Calu3 (cell line): ENCODE measurements at regions not wholly inside any gene's neighbourhood (a gene's known extent, or its start where the extent isn't known, plus 50 kb on each side); places are given as distances from the start of the nearest gene placed in this dataset.

Experiments used
- BruUV-seq: library from RNA; stranded (reverse); fragments of 400-500 nt; replicated peaks from 2 replicates; lab custom pipeline; 2021; lab: Mats Ljungman, UMichigan
- CTCF ChIA-PET: fragments of 300-600 bp; sonication (Branson Sonifier 250); formaldehyde crosslinking; loops from one replicate; lab custom pipeline; 2022; ENCODE audit warnings: antibody characterized with exemption; lab: Charles Lee
- DNase-seq: peaks from one replicate; pipeline ENCODE4 v3.0.0; 2022
- H3K27ac Mint-ChIP-seq: one replicate; pipeline ENCODE4 v1.8.0; 2022; ENCODE audit warnings: mixed read lengths; ENCODE audit not compliant: unreplicated experiment
- H3K27me3 Mint-ChIP-seq: one replicate; pipeline ENCODE4 v1.8.0; 2022; ENCODE audit warnings: mixed read lengths; ENCODE audit not compliant: unreplicated experiment
- H3K36me3 Mint-ChIP-seq: one replicate; pipeline ENCODE4 v1.8.0; 2022; ENCODE audit warnings: mild to moderate bottlenecking, moderate library complexity, mixed read lengths; ENCODE audit not compliant: insufficient read depth, unreplicated experiment
- H3K4me1 Mint-ChIP-seq: one replicate; pipeline ENCODE4 v1.8.0; 2022; ENCODE audit warnings: mild to moderate bottlenecking, low read depth, mixed read lengths; ENCODE audit not compliant: unreplicated experiment
- H3K4me3 Mint-ChIP-seq: one replicate; pipeline ENCODE4 v1.8.0; 2022; ENCODE audit warnings: mild to moderate bottlenecking, low read depth, moderate library complexity, mixed read lengths; ENCODE audit not compliant: unreplicated experiment
- H3K9me3 Mint-ChIP-seq: one replicate; pipeline ENCODE4 v1.8.0; 2022; ENCODE audit warnings: low read depth, mixed read lengths; ENCODE audit not compliant: unreplicated experiment
- CTCF ChIP-seq: fragments of 200-600 bp; IDR thresholded peaks from one replicate; pipeline ENCODE4 v1.8.0; 2022; ENCODE audit warnings: antibody characterized with exemption; ENCODE audit not compliant: unreplicated experiment
- intact Hi-C: fragments of 100-400 bp; cut with micrococcal nuclease; formaldehyde crosslinking; loops from one replicate; pipeline ENCODE4 v1.10.0; 2022; ENCODE audit not compliant: unreplicated experiment

- Mint-ChIP-seq H3K36me3 (no peaks in the 10 kb centered on the region), H3K4me3 (no peak overlapping the region), H3K9me3 (peaks cover 13% of the 10 kb centered on the region), H3K27me3 (no peaks in the 10 kb centered on the region), H3K4me1 (no peaks in the 10 kb centered on the region), H3K27ac (no peak overlapping the region)
- no peak for DNase-seq
- CTCF ChIA-PET = no interaction called here
- TF ChIP-seq CTCF = no peak
- no TSS peak for BruUV-seq
- intact Hi-C loops = no loop called here
These were observed 237.4 kb downstream of the MAP2K6 start for GRCh38 chr17:69651921-69652320.

- Mint-ChIP-seq H3K27me3 (no peaks in the 10 kb centered on the region), H3K9me3 (peaks cover 13% of the 10 kb centered on the region), H3K4me3 (no peak overlapping the region), H3K4me1 (no peaks in the 10 kb centered on the region), H3K27ac (no peak overlapping the region), H3K36me3 (no peaks in the 10 kb centered on the region)
- intact Hi-C loops = no loop called here
- BruUV-seq = no TSS peak
- CTCF ChIA-PET = no interaction called here
- no peak for DNase-seq
- TF ChIP-seq CTCF = no peak
These were observed 240.7 kb downstream of the MAP2K6 start for GRCh38 chr17:69654981-69655855.

- BruUV-seq = no TSS peak
- no peaks in the 10 kb centered on the region for H3K36me3 Mint-ChIP-seq
- intact Hi-C loops = no loop called here
- H3K27me3 Mint-ChIP-seq = no peaks in the 10 kb centered on the region
- no peak for DNase-seq
- CTCF ChIA-PET = no interaction called here
- H3K9me3 Mint-ChIP-seq = peaks cover 14% of the 10 kb centered on the region
- no peak overlapping the region for H3K4me3 Mint-ChIP-seq
- no peak overlapping the region for H3K27ac Mint-ChIP-seq
- no peaks in the 10 kb centered on the region for H3K4me1 Mint-ChIP-seq
- no peak for TF ChIP-seq CTCF
These were observed 241.4 kb downstream of the MAP2K6 start for GRCh38 chr17:69655902-69656301.

GRCh38 chr17:69669441-69670178, 255.1 kb downstream of the MAP2K6 start:
- H3K27ac Mint-ChIP-seq = no peak overlapping the region
- intact Hi-C loops = no loop called here
- no peak for TF ChIP-seq CTCF
- CTCF ChIA-PET = no interaction called here
- H3K4me1 Mint-ChIP-seq = no peaks in the 10 kb centered on the region
- peaks cover 5% of the 10 kb centered on the region for H3K9me3 Mint-ChIP-seq
- no TSS peak for BruUV-seq
- H3K4me3 Mint-ChIP-seq = no peak overlapping the region
- H3K36me3 Mint-ChIP-seq = no peaks in the 10 kb centered on the region
- no peak for DNase-seq
- no peaks in the 10 kb centered on the region for H3K27me3 Mint-ChIP-seq
